ENCODE measurements at regions not wholly inside any gene's neighbourhood (a gene's known extent, or its start where the extent isn't known, plus 50 kb on each side); places are given as distances from the start of the nearest gene placed in this dataset.

DNA sequence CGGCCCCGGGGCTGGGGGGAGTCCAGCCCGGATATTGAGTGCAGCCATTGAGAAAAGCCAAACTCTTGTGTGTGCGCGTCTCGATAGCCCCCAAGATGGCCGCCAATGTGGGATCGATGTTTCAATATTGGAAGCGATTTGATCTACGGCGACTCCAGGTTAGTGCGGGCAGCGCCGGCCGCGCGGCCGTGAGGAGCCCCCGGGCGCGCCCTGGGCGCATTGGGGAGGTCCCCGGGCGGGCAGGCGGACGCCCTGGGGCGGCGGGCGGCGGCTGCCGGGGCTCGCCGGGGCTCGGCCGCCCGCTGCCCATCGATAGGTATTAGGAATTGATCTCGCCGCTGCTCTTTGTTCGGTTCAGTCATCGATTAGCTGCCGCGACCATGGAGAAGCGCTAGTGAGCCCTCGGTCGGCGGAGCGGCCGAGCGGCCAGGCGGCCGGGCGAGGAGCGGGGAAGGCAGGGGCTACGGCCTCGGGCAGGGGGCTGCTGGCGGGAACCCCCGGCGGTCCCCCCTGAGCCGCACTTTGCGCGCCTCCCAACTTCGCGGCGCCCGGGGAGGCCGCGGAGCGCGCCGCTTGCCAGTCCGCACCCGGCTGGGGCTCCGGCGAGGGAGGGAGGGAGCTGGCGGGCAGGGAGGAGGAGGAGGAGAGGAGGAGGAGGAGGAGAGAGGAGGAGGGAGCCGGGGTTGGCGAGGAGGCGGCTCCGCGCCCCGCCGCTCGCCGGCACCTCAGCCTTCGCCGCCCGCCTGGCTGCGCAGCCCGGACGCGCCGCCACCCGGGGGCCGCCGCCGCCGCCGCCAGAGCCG lies 113.9 kb upstream of the MYL2 start, which contains the start of gene CUX2:
Gene CUX2, plus strand, starts transcription at position 83 of the 803 bp plus-strand sequence.
- DNase-seq = peak in 1 of 2 experiments; percentile 9

DNA sequence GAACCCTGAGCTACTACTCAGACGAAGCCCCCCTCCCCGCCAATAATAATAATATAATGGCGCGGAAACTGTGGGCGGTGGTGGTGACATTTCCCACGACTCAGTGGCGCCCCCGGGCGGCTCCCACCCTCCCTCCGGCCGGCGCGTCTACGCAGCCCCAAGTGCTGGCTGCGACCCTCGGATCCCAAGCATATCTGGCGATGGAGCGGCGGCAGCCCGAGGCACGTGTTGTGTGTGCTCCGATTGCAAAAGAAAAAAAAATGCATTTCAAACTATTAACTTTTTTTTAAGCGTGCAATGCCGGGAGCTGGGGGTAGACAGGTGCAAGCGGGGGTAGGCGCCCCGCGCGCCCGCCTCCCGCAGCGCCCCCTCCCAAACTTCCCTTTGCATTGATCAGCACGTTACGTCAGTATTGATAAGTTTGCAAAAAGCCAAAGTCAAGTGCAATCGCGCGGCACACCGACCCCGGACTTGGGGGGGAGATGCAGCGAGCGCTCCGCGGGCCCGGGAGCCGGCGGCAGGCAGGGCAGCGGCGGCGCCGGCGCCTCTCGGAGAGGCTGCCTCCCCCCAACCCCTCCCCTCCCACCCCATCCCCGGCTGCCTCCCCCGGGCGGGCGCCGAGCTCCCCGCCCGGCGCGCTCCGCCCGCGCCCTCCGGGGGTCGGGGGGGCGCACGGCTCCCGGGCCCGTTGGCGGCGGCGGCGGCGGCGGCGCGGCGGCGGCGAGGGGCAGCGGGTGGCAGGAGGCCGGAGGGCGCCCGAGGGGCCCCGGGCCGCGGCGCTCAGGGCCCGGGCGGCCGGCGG lies 113.1 kb upstream of the MYL2 start:
- DNase-seq = no peak

DNA sequence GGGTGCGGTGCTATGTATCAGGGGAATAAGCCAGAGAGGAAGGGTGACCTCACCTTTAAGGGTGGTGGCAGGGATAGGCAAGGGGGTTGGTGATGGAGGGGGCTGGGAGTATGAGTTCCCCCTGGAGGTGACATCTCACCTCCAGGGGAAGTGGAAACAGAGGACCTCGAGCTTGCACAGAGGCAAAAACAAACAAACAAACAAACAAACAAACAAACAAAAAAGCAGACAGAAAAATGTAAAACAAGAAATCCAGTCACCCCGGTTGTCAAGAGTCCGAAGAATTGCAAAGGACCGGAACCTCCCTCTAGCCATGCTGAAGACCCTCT lies 112.2 kb upstream of the MYL2 start:
- DNase-seq = no peak

DNA sequence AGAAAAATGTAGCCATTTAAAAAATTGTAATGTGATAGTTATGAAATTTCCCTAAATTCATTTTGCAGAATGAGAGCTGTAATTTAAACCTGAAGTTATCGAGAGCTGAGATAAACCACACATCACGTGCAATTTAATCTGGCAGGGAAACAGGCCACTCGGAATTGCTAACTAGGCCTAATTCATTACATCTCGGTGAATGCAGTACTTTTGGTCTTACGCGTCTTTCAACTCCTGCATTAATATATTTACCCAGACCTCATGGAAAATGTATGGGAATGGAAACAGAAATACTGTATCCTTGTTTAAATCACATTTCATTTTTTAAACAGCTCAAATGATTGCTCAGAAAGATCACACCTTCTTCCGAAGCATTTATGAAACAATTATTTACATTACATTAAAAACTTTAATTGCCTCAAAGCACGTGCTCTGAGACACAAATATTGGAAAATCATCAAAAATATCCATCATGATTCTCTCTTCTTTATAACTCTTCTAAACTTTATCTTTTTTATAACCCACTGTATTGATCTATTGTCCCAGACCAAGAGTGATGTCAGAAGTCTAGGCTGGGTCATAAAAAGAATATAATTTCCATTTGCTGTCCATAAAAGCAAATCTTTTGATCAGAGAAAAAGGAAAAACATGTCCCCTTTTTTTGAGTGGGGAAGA lies 111.7 kb upstream of the MYL2 start:
- no peak for DNase-seq

DNA sequence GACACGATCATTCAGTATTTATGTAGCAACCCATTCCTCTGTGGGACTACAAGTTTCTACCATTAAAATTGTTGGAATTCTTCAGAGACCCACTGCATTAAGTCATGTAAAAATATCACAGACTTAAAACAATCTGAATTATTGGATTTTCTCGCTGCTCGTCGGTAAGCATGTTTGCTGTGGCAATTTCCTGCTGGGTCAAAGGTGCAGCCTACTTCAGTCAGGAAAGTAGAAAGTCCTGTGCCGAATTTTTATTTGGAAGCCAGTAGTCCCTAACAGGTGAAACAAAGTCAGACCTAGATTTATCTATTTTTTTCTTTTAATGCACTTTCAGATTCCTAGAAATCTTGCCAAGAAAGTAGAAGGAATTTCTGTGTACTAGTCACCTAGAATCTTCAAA lies 110.4 kb upstream of the MYL2 start:
- no peak for DNase-seq

DNA sequence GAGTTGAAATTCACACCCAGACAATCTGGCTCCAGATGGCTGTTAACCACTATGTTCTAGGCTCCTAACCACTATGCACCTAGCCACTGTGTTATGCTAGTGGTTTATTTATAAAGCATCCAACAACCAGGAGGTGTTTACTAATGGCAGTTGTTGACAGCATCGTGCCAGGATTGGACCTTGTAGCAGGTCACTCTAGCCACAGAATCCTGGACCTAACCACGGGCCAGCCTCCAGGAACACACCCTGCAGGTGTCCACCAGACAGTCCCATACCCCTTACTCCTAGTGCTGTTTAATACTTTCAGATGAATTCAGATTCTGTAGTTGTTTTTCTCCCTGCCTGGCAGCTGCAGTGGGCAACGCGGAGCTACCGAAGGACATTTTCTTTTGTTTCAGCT lies 109.4 kb upstream of the MYL2 start:
- DNase-seq = no peak

DNA sequence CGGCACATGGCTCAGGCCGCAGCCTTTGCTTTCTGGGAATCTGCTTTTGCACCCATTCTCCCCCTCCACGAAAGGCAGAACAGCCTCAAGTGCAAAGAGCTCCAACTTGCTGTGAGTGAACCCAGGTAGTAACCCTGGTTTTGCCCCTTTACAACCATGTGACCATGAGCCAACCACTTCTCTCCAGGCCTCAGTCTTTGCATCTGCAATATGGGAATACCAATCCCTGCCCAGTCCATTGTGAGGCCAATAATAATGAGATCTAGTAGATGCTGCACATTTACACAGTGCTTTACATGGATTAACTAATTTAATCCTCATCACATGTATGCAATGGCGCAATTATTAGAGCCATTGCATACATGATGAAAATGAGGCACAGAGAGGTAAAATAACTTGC lies 108.9 kb upstream of the MYL2 start:
- no peak for DNase-seq

DNA sequence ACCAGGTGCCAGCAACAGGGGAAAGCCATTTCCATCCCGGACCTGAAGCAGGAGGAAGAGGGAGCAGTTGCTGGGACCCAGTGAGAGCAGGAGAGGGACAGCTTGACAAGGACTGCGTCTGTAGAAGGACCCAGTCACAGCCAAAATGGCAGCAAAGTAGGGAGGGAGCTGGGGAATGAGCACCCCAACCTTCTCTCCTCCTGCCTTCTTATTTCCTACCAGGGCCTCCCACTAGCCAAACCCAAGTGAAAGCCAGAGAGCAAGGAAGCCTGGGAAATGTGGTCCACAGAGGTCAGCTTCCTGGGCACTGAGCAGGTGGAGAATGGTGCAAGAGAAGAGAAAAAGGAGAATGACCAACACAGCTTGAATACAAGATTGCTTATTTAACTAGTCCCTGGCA lies 108.5 kb upstream of the MYL2 start:
- DNase-seq = no peak

DNA sequence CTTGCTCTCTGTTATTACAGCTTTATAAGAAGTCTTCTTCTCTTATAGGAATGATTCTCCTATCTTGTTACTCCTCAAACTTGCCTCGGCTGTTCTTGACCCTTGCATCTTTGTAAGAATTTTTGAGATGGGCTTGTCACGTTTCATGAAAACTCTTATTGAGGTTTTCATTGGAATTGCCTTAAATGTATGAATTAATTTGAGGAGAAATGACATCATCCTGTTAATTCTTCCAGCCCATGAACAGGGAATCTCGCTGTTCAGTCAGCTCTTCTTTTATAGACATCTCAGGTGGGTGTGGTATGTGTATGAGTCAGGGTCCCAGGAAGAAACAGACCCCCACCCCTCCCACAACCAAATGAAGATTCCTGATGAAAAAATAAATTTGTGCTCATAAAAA lies 107.1 kb upstream of the MYL2 start:
- DNase-seq = no peak

DNA sequence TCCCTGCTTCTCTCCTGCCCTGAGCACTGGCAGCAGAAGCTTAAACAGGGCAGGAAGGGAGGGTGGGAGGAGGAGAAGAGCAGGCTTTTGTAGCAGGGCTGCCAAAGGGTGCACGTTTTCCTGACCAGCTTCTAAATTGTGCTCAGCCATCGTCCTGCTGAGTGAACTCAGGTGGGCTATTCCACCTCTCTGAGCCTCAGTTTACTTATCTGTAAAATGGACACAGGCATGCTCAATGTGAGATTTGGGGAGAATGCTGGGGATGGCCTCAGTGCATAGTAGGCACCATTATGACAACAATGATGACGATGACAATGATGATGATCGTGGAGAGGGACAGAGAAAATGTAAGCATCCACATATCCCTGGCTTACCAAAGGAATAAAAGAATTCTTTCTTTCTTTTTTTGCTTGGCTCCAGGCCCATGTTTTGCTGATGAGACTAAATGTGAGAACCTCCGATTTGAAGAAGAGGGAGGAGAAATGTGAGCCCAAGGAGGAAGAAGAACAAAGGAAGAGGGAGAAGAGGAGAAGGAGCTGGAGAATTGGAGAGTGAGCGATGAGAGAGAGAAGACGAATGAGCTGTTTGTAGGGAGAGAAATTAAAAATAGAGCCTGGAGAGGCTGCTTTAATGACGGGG lies 105.5 kb upstream of the MYL2 start:
- no peak for DNase-seq

DNA sequence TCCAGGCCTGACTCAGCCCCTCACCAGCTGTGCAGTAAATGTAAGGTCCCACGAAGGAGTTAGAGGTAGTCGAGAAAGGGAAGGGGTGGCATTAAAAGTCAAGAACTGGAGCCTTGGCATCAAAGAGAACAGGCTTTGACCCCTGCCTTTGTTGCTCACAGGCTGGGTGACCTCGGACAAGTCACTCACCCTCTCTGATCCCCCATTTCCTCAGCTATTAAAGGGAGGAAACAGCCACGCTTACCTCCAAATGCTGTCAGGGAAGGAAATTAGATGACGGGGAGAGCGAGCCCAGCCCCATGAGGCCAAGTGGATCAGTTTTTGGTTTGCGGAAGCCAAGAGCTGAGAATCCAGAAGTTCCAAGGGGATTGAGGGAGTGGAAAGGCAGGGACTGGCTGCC lies 104.9 kb upstream of the MYL2 start:
- no peak for DNase-seq

DNA sequence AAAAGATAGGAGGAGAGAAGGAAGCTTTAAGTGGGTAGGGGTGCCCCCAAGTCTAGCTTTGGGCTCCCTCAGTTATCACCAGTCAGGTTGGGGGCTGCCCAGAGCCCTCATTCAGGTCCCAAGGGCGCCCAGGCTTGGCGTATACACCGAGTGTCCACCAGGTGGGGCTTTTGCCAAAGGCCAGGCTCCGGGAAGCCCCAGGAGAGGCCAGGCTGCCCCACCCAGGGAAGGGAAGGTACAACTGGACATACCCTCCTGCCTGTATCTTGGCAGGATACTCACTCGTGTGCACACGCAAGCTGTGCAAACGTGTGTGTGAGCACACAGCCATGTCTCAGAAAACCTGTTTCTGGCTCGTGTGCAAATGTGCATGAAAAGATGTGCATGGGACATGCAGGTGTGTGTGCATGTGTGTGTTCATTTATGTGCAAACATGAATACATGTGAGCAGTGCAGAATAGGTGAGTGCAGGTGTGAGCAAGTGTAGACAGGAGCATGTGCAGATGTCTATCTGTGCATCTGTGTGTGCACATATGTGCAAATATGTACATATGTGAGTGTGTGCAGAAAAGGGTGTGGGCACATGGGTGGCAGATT lies 103.9 kb upstream of the MYL2 start:
- DNase-seq = peak; percentile 17 to 47

DNA sequence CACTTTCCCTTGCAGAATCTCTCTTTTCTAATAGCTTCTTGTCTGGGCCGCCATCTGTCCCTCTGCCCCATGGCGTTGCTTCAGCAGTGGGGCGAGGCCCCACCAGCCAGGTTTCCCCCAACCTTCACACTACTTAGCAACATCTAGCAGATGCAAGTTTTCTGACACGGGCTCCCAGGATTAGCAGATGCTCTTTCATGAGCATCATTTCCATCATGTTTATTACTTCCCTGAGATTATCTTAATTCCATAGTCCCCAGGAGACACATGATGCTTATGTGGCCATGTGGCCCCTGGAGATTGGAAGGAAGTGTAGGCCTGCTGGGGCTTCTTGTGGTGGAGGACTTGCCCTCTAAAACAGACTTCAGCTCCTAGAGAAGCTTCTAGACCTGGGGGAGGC lies 102.0 kb upstream of the MYL2 start:
- no peak for DNase-seq

DNA sequence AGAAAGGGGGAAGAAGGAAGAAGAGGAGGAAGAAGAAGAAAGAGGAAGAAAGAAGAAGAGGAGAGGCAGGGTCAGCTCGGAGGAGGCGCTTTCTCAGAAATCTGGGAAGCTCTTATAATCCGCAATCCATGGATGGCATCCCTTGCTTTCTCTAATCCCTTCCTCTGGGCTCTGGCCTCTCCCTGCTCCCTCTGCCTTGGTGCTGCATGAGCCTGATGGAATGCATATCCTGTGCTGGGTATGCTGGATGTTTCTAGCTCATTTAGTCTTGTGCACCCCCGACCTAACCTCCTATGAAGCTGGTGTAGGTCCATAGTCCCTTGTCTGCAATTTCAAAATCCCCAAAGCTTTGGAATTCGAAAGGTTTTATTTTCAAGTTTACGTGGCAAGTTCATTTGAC lies 94.2 kb upstream of the MYL2 start:
- no peak for DNase-seq

DNA sequence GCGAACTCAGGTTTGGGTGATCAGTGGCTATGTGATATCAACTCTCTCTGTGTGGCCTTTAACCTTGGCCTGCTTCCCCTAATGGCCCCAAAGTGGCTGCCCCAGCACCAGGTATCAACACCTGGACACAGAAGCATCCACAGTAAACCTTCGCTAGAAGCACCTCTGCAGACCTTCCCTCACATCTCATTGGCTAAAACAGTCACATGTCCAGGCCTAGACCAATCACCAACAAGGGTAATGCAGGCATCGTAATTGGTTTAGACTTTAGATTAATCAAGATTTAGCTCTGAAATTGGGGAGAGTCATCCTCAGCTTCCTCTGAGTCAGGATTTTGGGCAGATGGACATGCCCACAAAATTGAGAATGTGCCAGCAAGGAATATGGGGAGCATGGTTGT lies 92.5 kb upstream of the MYL2 start:
- DNase-seq = no peak

DNA sequence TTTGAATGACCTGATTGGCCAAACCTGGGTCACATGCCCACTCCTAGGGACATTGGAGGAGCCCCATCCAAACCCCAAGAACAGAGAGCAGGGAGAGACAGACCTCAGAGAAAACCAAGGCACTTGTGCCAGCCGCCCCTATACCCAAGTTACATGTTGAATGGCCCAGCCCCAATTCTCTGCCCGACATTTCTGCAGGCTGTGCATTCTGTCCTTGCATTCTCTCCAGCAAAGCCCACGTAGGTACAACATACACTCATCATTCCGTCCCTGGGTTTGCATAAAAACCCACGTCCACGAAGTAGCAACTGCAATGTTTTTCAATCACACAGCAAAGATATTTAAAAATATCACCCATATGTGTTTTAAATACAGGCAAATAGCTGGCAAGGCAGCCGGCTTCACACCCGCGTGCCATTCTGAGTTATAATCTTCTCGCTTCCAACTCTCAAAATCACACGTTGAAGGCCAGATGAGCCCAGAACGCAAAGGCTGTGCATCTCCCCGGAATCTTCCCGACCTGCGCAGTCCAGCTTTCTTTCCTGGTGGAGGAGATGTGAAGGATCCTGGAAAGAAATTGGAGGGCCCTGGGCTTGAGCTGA lies 91.7 kb upstream of the MYL2 start:
- no peak for DNase-seq

DNA sequence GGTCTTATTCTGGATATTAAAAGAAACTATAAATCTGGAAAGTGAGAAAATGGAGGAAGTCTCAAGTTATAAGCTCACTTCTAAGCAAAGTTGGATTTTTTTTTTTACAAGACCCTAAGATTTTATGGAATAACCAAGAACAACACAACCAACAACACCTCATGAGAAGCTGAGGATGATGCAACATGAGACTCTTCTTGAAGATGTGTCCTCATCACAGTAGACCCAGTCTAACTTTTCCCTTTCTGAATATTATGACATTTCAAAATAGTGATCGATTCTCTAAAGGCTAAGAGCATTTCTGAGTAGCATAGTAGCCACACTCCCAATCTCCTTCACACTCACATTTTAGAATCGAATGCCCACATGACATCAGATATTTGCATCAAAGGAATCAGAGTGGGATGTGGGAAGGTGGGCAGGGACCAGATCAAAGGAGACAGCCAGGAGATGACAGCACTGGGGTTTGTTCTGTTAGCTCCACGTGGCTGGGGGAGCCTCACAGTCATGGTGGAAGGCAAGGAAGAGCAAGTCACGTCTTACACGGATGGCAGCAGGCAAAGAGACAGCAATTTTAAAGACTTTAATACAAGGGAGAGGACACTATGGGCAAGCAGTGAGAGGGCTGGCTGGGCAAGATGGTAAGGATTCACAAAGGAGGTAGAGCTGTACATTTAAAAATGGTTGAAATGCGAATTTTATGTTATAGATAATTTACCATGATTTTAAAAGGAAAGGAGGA lies 90.7 kb upstream of the MYL2 start:
- DNase-seq = no peak

DNA sequence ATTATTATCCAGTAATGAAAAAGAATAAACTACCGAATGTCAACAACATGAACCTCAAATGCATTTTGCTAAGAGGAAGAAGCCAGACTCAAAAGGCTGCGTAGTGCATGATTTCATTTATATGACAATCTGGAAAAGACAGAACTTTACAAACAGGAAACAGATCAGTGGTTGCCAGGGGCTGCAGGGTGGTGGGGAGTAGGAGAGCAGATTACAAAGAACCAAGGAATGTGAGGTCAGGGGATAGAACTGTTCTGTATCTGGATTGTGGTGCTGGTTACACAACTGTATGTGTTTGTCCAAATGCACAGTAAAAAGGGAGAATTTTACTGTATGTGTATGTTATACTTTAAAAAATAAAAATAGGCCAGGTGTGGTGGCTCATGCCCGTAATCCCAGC lies 89.7 kb upstream of the MYL2 start:
- no peak for DNase-seq

DNA sequence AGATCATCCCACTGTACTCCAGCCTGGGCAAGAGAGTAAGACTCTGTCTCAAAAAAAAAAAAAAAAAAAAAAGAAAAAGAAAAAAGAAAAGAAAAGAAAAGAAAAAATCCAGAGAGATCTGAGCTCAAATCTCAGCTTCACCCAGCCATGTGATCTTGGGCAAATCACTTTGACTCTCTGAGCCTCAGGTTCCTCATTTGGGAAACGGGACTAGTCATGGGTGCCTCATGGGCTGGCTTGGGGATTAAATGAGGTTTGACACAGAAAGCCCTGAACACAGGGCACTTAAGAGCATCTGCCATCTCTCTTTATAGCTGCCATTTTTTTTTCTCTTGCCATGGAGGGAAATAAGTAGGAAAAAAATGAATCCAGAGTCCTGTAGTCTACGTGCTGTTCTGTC lies 86.2 kb upstream of the MYL2 start:
- DNase-seq = no peak

DNA sequence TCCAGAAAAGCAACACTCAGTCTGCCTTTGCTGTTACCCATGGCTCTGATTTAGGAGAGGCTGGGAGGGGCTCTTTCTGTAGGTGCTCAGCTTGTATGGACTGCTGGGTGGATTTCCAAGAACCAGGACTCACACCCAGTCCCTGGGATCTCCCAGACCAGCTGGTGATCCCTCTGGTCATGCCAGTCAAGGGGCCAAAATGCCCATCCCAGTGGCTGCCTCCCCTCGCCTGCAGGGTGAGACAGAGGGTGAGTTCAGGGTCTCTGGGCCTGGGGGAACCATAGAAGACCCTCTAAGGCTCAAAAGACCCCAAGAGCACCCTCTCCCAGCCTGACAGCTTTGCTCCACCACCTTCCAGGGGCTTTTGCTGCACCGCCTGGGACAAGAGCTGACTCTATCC lies 78.6 kb upstream of the MYL2 start:
- DNase-seq = no peak

DNA sequence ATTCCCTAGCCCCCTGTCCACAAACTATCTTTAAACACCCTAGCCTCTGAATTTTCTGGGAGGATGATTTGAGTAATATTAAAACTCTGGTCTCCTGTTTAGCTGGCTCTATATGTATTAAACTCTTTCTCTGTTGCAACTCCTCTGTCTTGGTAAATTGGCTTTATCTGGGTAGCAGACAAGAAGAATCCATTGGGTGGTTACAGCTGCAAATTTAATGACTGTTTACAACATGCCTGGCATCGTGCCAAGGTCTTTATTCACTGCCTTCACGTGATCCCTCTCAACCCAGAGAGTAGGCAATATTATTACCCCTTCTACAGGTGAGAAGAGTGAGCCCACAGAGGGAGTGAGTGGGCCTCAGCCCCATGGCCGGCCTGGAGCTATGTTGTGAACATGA lies 77.8 kb upstream of the MYL2 start:
- no peak for DNase-seq

DNA sequence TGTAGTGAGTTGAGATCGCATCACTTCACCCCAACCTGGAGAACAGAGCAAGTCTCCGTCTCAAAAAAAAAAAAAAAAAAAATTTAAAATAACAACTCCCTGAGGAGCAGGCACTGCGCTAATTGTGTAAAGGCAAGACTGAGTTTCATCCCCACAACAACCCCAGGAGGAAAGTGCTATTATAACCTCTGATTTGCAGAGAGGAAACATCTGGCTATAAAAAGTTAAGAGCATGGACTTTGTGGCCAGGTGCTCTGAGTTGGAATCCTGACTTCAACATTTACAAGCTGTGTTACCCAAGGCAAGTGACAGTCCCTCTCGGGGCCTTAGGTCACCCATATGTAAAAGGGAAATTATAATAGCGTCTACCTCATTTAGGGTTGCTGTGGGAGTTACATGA lies 76.0 kb upstream of the MYL2 start:
- DNase-seq = no peak

Measured in SW 1271 (cell line).